Liver (tissue), 8 donors: ENCODE measurements at regions not wholly inside any gene's neighbourhood (a gene's known extent, or its start where the extent isn't known, plus 50 kb on each side); places are given as distances from the start of the nearest gene placed in this dataset.

ENCODE experiments used
- DNase-seq: peaks from one replicate; pipeline ENCODE4 v3.0.0-alpha.2; 2017; ENCODE audit warnings: low spot score
- H3K27ac ChIP-seq, 2 donors: one replicate each; pipeline ENCODE4 v1.7.0; 2013; ENCODE audit warnings: inconsistent platforms in 2 of 2, low read length in 2 of 2, control low read depth in 1 of 2, low read depth in 1 of 2, mild to moderate bottlenecking in 1 of 2
- H3K27me3 ChIP-seq, 4 donors: one replicate each; pipeline versions ENCODE4 v1.6.1 to v1.7.0; 2013; ENCODE audit warnings: low read length in 3 of 4, inconsistent platforms in 1 of 4, mild to moderate bottlenecking in 1 of 4, moderate library complexity in 1 of 4; ENCODE audit not compliant: control insufficient read depth in 4 of 4, insufficient read depth in 4 of 4
- H3K36me3 ChIP-seq, 4 donors: one replicate each; pipeline versions ENCODE4 v1.6.1 to v1.7.0; 2013; ENCODE audit warnings: low read length in 3 of 4, mild to moderate bottlenecking in 3 of 4, low read depth in 1 of 4, moderate library complexity in 1 of 4; ENCODE audit not compliant: control insufficient read depth in 4 of 4, insufficient read depth in 3 of 4
- H3K4me1 ChIP-seq, 4 donors: one replicate each; pipeline versions ENCODE4 v1.6.1 to v1.7.0; 2013; ENCODE audit warnings: low read length in 3 of 4, mild to moderate bottlenecking in 3 of 4, moderate library complexity in 1 of 4; ENCODE audit not compliant: control insufficient read depth in 4 of 4, insufficient read depth in 4 of 4
- H3K4me3 ChIP-seq, 3 donors: one replicate each; pipeline versions ENCODE4 v1.6.1 to v1.7.0; 2013; ENCODE audit warnings: low read length in 3 of 3, control low read depth in 1 of 3, low read depth in 1 of 3, mild to moderate bottlenecking in 1 of 3
- H3K9ac ChIP-seq, 2 donors: one replicate each; pipeline ENCODE4 v1.7.0; 2013; ENCODE audit warnings: low read length in 2 of 2, mild to moderate bottlenecking in 2 of 2, moderate library complexity in 2 of 2, control low read depth in 1 of 2, low read depth in 1 of 2
- H3K9me3 ChIP-seq, 4 donors: one replicate each; pipeline versions ENCODE4 v1.6.1 to v1.7.0; 2013; ENCODE audit warnings: low read length in 3 of 4; ENCODE audit not compliant: control insufficient read depth in 4 of 4
- EGR1 ChIP-seq, 2 donors: IDR thresholded peaks; 2 replicates each; pipeline ENCODE4 v1.6.1; 2016 to 2018; ENCODE audit warnings: antibody characterized with exemption in 2 of 2, low read depth in 2 of 2
- FOXA1 ChIP-seq: IDR thresholded peaks from 2 replicates; pipeline ENCODE4 v1.6.1; 2016; ENCODE audit warnings: antibody characterized with exemption
- FOXA2 ChIP-seq: IDR thresholded peaks from 2 replicates; pipeline ENCODE4 v1.6.1; 2016; ENCODE audit warnings: antibody characterized with exemption
- GABPA ChIP-seq, 2 donors: IDR thresholded peaks in 1 of 2; conservative IDR thresholded peaks in 1 of 2; 2 replicates each; pipeline ENCODE4 v1.6.1; 2016; ENCODE audit warnings: antibody characterized with exemption in 2 of 2, mild to moderate bottlenecking in 1 of 2, moderate library complexity in 1 of 2
- HNF4A ChIP-seq, 2 donors: conservative IDR thresholded peaks; 2 replicates each; pipeline ENCODE4 v1.6.1; 2016; ENCODE audit warnings: antibody characterized with exemption in 2 of 2, mild to moderate bottlenecking in 2 of 2
- HNF4G ChIP-seq: IDR thresholded peaks from 2 replicates; pipeline ENCODE4 v1.6.1; 2016; ENCODE audit warnings: antibody characterized with exemption
- JUND ChIP-seq, 2 donors: IDR thresholded peaks; 2 replicates each; pipeline ENCODE4 v1.6.1; 2016; ENCODE audit warnings: antibody characterized with exemption in 2 of 2
- NR2F2 ChIP-seq: IDR thresholded peaks from 2 replicates; pipeline ENCODE4 v1.6.1; 2016; ENCODE audit warnings: antibody characterized with exemption
- RAD21 ChIP-seq, 2 donors: IDR thresholded peaks; 2 replicates each; pipeline ENCODE4 v1.6.1; 2016; ENCODE audit warnings: antibody characterized with exemption in 2 of 2, mild to moderate bottlenecking in 2 of 2
- RXRA ChIP-seq, 2 donors: IDR thresholded peaks; 2 replicates each; pipeline ENCODE4 v1.6.1; 2017 to 2018; ENCODE audit warnings: antibody characterized with exemption in 2 of 2, mild to moderate bottlenecking in 1 of 2
- SP1 ChIP-seq: IDR thresholded peaks from 2 replicates; pipeline ENCODE4 v1.6.1; 2018; ENCODE audit warnings: antibody characterized with exemption, mild to moderate bottlenecking
- TAF1 ChIP-seq: conservative IDR thresholded peaks from 2 replicates; pipeline ENCODE4 v1.6.1; 2016; ENCODE audit warnings: antibody characterized with exemption, mild to moderate bottlenecking
- YY1 ChIP-seq: IDR thresholded peaks from 2 replicates; pipeline ENCODE4 v1.6.1; 2016; ENCODE audit warnings: antibody characterized with exemption, mild to moderate bottlenecking
- WGBS: extraction: QIAGEN DNeasy Blood & Tissue Kit; methylation state at CpG from one replicate; pipeline ENCODE4 v1.1.7; 2013; 5-methylcytosine and 5-hydroxymethylcytosine counted together
- TF ChIP-seq, protein P1 (sequence below): IDR thresholded peaks from 2 replicates; pipeline ENCODE4 v1.6.1; 2016; ENCODE audit warnings: antibody characterized with exemption, mild to moderate bottlenecking
- TF ChIP-seq, protein P2 (sequence below): IDR thresholded peaks from 2 replicates; pipeline ENCODE4 v1.6.1; 2016; ENCODE audit warnings: antibody characterized with exemption
- TF ChIP-seq, protein P3 (sequence below): IDR thresholded peaks from 2 replicates; pipeline ENCODE4 v1.6.1; 2016; ENCODE audit warnings: antibody characterized with exemption
- TF ChIP-seq, protein P4 (sequence below): fragments of 150-350 bp; IDR thresholded peaks from 2 replicates; pipeline ENCODE4 v1.5.1; 2017; ENCODE audit warnings: improper control_type of control experiment, low read depth, low read length; ENCODE audit not compliant: missing input control
- TF ChIP-seq, protein P5 (sequence below): IDR thresholded peaks from 2 replicates; pipeline ENCODE4 v1.6.1; 2016; ENCODE audit warnings: antibody characterized with exemption
- donor health status: healthy.
- donor health status: healthy.
- donor health status: healthy.
- donor health status: healthy.
- donor health status: healthy.

DNA sequence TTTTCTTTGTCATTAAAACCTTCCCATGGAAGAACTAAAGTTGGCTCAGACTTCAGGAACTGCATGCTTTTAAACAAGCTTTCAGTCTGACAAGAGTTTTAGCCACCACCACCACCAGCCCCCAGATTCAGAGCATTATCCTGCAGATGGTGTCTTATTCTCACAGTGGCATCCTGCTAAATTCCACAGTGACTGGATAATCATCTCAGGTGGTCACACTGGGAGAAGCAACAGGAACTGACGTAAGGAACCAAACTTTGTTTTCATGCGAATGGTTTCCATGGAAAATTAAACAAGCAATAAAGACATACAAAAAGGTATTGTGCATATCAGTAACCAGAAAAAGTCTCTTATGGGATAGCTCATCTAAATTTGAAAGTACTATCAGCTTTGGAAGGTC, 370.7 kb downstream of the FBXW7 start (continued):
- TF ChIP-seq, protein P1, sequence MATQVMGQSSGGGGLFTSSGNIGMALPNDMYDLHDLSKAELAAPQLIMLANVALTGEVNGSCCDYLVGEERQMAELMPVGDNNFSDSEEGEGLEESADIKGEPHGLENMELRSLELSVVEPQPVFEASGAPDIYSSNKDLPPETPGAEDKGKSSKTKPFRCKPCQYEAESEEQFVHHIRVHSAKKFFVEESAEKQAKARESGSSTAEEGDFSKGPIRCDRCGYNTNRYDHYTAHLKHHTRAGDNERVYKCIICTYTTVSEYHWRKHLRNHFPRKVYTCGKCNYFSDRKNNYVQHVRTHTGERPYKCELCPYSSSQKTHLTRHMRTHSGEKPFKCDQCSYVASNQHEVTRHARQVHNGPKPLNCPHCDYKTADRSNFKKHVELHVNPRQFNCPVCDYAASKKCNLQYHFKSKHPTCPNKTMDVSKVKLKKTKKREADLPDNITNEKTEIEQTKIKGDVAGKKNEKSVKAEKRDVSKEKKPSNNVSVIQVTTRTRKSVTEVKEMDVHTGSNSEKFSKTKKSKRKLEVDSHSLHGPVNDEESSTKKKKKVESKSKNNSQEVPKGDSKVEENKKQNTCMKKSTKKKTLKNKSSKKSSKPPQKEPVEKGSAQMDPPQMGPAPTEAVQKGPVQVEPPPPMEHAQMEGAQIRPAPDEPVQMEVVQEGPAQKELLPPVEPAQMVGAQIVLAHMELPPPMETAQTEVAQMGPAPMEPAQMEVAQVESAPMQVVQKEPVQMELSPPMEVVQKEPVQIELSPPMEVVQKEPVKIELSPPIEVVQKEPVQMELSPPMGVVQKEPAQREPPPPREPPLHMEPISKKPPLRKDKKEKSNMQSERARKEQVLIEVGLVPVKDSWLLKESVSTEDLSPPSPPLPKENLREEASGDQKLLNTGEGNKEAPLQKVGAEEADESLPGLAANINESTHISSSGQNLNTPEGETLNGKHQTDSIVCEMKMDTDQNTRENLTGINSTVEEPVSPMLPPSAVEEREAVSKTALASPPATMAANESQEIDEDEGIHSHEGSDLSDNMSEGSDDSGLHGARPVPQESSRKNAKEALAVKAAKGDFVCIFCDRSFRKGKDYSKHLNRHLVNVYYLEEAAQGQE, result no peak
- TF ChIP-seq EGR1 (IDR thresholded peaks at IDR 0.05; ENCODE audit: low read depth in 2 of 2) (no peak), TAF1 (no peak)
- TF ChIP-seq, protein P2, sequence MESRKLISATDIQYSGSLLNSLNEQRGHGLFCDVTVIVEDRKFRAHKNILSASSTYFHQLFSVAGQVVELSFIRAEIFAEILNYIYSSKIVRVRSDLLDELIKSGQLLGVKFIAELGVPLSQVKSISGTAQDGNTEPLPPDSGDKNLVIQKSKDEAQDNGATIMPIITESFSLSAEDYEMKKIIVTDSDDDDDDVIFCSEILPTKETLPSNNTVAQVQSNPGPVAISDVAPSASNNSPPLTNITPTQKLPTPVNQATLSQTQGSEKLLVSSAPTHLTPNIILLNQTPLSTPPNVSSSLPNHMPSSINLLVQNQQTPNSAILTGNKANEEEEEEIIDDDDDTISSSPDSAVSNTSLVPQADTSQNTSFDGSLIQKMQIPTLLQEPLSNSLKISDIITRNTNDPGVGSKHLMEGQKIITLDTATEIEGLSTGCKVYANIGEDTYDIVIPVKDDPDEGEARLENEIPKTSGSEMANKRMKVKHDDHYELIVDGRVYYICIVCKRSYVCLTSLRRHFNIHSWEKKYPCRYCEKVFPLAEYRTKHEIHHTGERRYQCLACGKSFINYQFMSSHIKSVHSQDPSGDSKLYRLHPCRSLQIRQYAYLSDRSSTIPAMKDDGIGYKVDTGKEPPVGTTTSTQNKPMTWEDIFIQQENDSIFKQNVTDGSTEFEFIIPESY, result no peak

DNA sequence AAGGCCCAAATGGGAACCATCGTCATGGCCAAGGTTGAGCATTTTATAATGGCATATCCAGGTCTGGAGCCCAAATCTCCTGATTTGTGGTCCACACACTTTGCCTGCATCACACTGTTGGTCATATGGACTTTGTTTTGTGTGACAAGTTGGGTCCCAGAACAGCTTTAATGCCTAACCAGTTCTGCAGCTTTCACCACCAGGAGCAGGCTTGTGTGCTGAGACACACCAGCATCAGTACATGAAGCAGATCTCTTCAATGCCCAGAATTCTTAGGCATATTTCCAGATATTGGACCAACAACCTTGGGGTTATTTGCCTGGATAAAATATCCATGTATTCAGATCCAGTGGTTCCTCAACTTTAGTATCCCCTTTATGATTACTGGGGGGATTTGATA, 371.3 kb downstream of the FBXW7 start:
- no peak overlapping the region for H3K4me3 ChIP-seq
- H3K9me3 ChIP-seq, result no peaks in the 10 kb centered on the region
- 86% methylated on average over 1 of the region's 1 CpG for WGBS
- H3K36me3 ChIP-seq, result no peaks in the 10 kb centered on the region
- H3K9ac ChIP-seq, result no peak overlapping the region
- no peaks in the 10 kb centered on the region for H3K4me1 ChIP-seq
- no peak for TF ChIP-seq YY1
- TF ChIP-seq, protein P1, result no peak
- TF ChIP-seq, protein P3, sequence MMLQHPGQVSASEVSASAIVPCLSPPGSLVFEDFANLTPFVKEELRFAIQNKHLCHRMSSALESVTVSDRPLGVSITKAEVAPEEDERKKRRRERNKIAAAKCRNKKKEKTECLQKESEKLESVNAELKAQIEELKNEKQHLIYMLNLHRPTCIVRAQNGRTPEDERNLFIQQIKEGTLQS, result no peak
- no peak for TF ChIP-seq GABPA (IDR thresholded peaks at IDR 0.05 in 1 of 2, conservative IDR thresholded peaks at IDR 0.05 in 1 of 2)
- TF ChIP-seq EGR1 (IDR thresholded peaks at IDR 0.05; ENCODE audit: low read depth in 2 of 2), result no peak
- TF ChIP-seq, protein P2, result no peak
- TF ChIP-seq TAF1, result no peak
- no peak for TF ChIP-seq NR2F2
- TF ChIP-seq, protein P4, sequence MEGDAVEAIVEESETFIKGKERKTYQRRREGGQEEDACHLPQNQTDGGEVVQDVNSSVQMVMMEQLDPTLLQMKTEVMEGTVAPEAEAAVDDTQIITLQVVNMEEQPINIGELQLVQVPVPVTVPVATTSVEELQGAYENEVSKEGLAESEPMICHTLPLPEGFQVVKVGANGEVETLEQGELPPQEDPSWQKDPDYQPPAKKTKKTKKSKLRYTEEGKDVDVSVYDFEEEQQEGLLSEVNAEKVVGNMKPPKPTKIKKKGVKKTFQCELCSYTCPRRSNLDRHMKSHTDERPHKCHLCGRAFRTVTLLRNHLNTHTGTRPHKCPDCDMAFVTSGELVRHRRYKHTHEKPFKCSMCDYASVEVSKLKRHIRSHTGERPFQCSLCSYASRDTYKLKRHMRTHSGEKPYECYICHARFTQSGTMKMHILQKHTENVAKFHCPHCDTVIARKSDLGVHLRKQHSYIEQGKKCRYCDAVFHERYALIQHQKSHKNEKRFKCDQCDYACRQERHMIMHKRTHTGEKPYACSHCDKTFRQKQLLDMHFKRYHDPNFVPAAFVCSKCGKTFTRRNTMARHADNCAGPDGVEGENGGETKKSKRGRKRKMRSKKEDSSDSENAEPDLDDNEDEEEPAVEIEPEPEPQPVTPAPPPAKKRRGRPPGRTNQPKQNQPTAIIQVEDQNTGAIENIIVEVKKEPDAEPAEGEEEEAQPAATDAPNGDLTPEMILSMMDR, result no peak
- TF ChIP-seq, protein P5, sequence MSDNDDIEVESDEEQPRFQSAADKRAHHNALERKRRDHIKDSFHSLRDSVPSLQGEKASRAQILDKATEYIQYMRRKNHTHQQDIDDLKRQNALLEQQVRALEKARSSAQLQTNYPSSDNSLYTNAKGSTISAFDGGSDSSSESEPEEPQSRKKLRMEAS, result no peak
- TF ChIP-seq HNF4A (conservative IDR thresholded peaks at IDR 0.05), result no peak
- no peak for TF ChIP-seq SP1
- no peak for TF ChIP-seq FOXA1
- no peak for TF ChIP-seq FOXA2
- no peak for TF ChIP-seq RXRA (IDR thresholded peaks at IDR 0.05)
- no peak for TF ChIP-seq JUND (IDR thresholded peaks at IDR 0.05)
- no peak for TF ChIP-seq RAD21 (IDR thresholded peaks at IDR 0.05)
- no peak for TF ChIP-seq HNF4G
- H3K27me3 ChIP-seq, result no peaks in the 10 kb centered on the region
- no peak for DNase-seq
- H3K27ac ChIP-seq, result no peak overlapping the region
